HEK293 (cell line): ENCODE measurements at regions not wholly inside any gene's neighbourhood (a gene's known extent, or its start where the extent isn't known, plus 50 kb on each side); places are given as distances from the start of the nearest gene placed in this dataset.

Source experiments
- CTCF ChIA-PET: fragments of 350-600 bp; formaldehyde crosslinking; extraction: SDS; loops from one replicate; lab custom pipeline; 2021; ENCODE audit warnings: antibody characterized with exemption; lab: Yijun Ruan, JAX
- POLR2A ChIA-PET: fragments of 300-600 bp; formaldehyde crosslinking; extraction: SDS; loops from one replicate; lab custom pipeline; 2020; ENCODE audit warnings: antibody characterized with exemption, inconsistent platforms; lab: Yijun Ruan, JAX
- H3K27ac ChIP-seq: fragments of 200-500 bp; sonication (Bioruptor generic); 2 replicates; pipeline ENCODE4 v1.5.1; 2014; ENCODE audit warnings: low read depth, low read length, control low read depth, inconsistent platforms; ENCODE audit errors: extremely low read depth
- H3K36me3 ChIP-seq, 2 experiments: fragments of 200-500 bp in 1 of 2; sonication (Bioruptor generic) in 1 of 2; 1 replicate in 1 of 2; 2 replicates in 1 of 2; pipeline ENCODE4 v1.5.1; 2014 to 2017; ENCODE audit warnings: inconsistent platforms in 2 of 2, low read length in 2 of 2; ENCODE audit not compliant: control insufficient read depth in 2 of 2, insufficient read depth in 1 of 2
- H3K4me1 ChIP-seq: fragments of 200-500 bp; sonication (Bioruptor generic); 2 replicates; pipeline ENCODE4 v1.5.1; 2014; ENCODE audit warnings: mild to moderate bottlenecking, low read length, inconsistent platforms; ENCODE audit not compliant: control insufficient read depth, insufficient read depth
- H3K4me3 ChIP-seq: 2 replicates; pipeline ENCODE4 v1.5.1; 2011; ENCODE audit warnings: low read depth, mild to moderate bottlenecking, control low read depth, low read length, moderate library complexity
- H3K9me3 ChIP-seq: fragments of 200-500 bp; sonication (Bioruptor generic); 2 replicates; pipeline ENCODE4 v1.5.1; 2014; ENCODE audit warnings: low read depth, low read length, inconsistent platforms; ENCODE audit not compliant: control insufficient read depth, insufficient read depth
- BCL11A ChIP-seq: fragments of 450-650 bp; formaldehyde crosslinking; IDR thresholded peaks from 2 replicates; pipeline ENCODE4 v1.5.1; 2016; ENCODE audit warnings: low read depth, missing biosample characterization, missing genetic modification characterization
- BCL11B ChIP-seq: fragments of 450-650 bp; formaldehyde crosslinking; IDR thresholded peaks from 2 replicates; pipeline ENCODE4 v1.5.1; 2016; ENCODE audit warnings: low read depth, missing biosample characterization, missing genetic modification characterization
- EGR2 ChIP-seq: fragments of 450-650 bp; formaldehyde crosslinking; IDR thresholded peaks from 2 replicates; pipeline ENCODE4 v1.5.1; 2016; ENCODE audit warnings: low read depth, missing biosample characterization, missing genetic modification characterization
- FEZF1 ChIP-seq: fragments of 450-650 bp; formaldehyde crosslinking; IDR thresholded peaks from 2 replicates; pipeline ENCODE4 v1.5.1; 2016; ENCODE audit warnings: missing biosample characterization, missing genetic modification characterization
- GLI2 ChIP-seq: fragments of 450-650 bp; formaldehyde crosslinking; IDR thresholded peaks from 2 replicates; pipeline ENCODE4; 2017; ENCODE audit warnings: missing biosample characterization, missing genetic modification characterization, low read depth, borderline replicate concordance
- HOXD13 ChIP-seq: sonication (generic); formaldehyde crosslinking; IDR thresholded peaks from 2 replicates; pipeline ENCODE4 v1.8.0; 2022; ENCODE audit warnings: missing genetic modification reagents, borderline replicate concordance
- KLF16 ChIP-seq: fragments of 450-650 bp; formaldehyde crosslinking; IDR thresholded peaks from 2 replicates; pipeline ENCODE4 v1.5.1; 2017; ENCODE audit warnings: missing biosample characterization, missing genetic modification characterization
- PRDM2 ChIP-seq: fragments of 450-650 bp; formaldehyde crosslinking; IDR thresholded peaks from 2 replicates; pipeline ENCODE4 v1.5.1; 2016; ENCODE audit warnings: missing biosample characterization, missing genetic modification characterization, borderline replicate concordance
- SP7 ChIP-seq: fragments of 450-650 bp; formaldehyde crosslinking; IDR thresholded peaks from 2 replicates; pipeline ENCODE4 v1.5.1; 2016; ENCODE audit warnings: missing biosample characterization, missing genetic modification characterization
- YY2 ChIP-seq: fragments of 450-650 bp; formaldehyde crosslinking; IDR thresholded peaks from 2 replicates; pipeline ENCODE4 v1.5.1; 2016; ENCODE audit warnings: missing biosample characterization, missing genetic modification characterization
- ZBTB20 ChIP-seq: fragments of 450-650 bp; formaldehyde crosslinking; IDR thresholded peaks from 2 replicates; pipeline ENCODE4 v1.5.1; 2016; ENCODE audit warnings: missing biosample characterization, missing genetic modification characterization
- ZNF140 ChIP-seq: fragments of 450-650 bp; formaldehyde crosslinking; IDR thresholded peaks from 2 replicates; pipeline ENCODE4 v1.5.1; 2016; ENCODE audit warnings: missing biosample characterization, missing genetic modification characterization
- ZNF157 ChIP-seq: fragments of 450-650 bp; formaldehyde crosslinking; IDR thresholded peaks from 2 replicates; pipeline ENCODE4 v1.5.1; 2016; ENCODE audit warnings: missing biosample characterization, missing genetic modification characterization
- ZNF223 ChIP-seq: fragments of 450-650 bp; formaldehyde crosslinking; IDR thresholded peaks from 2 replicates; pipeline ENCODE4 v1.5.1; 2016; ENCODE audit warnings: missing biosample characterization, missing genetic modification characterization
- ZNF26 ChIP-seq: fragments of 450-650 bp; formaldehyde crosslinking; IDR thresholded peaks from 2 replicates; pipeline ENCODE4 v1.5.1; 2016; ENCODE audit warnings: missing biosample characterization, missing genetic modification characterization
- ZNF266 ChIP-seq: fragments of 450-650 bp; formaldehyde crosslinking; IDR thresholded peaks from 2 replicates; pipeline ENCODE4 v1.5.1; 2016; ENCODE audit warnings: missing biosample characterization, missing genetic modification characterization, low read depth
- ZNF426 ChIP-seq: fragments of 450-650 bp; formaldehyde crosslinking; IDR thresholded peaks from 2 replicates; pipeline ENCODE4 v1.5.1; 2017; ENCODE audit warnings: missing biosample characterization, missing genetic modification characterization, mild to moderate bottlenecking, inconsistent platforms, moderate library complexity
- ZNF433 ChIP-seq: fragments of 450-650 bp; formaldehyde crosslinking; IDR thresholded peaks from 2 replicates; pipeline ENCODE4 v1.5.1; 2016; ENCODE audit warnings: missing biosample characterization, missing genetic modification characterization, low read depth
- ZNF449 ChIP-seq: fragments of 450-650 bp; formaldehyde crosslinking; IDR thresholded peaks from 2 replicates; pipeline ENCODE4 v1.5.1; 2017; ENCODE audit warnings: missing biosample characterization, mild to moderate bottlenecking, missing genetic modification characterization, moderate library complexity
- ZNF501 ChIP-seq: fragments of 450-650 bp; formaldehyde crosslinking; IDR thresholded peaks from 2 replicates; pipeline ENCODE4 v1.5.1; 2016; ENCODE audit warnings: missing biosample characterization, missing genetic modification characterization
- ZNF510 ChIP-seq: fragments of 450-650 bp; formaldehyde crosslinking; IDR thresholded peaks from 2 replicates; pipeline ENCODE4 v1.5.1; 2018; ENCODE audit warnings: mild to moderate bottlenecking, missing genetic modification characterization, missing biosample characterization; ENCODE audit not compliant: insufficient replicate concordance
- ZNF513 ChIP-seq: fragments of 450-650 bp; IDR thresholded peaks from 2 replicates; pipeline ENCODE4 v1.5.1; 2018; ENCODE audit warnings: missing biosample characterization, missing genetic modification characterization
- ZNF529 ChIP-seq: fragments of 450-650 bp; formaldehyde crosslinking; IDR thresholded peaks from 2 replicates; pipeline ENCODE4 v1.5.1; 2017; ENCODE audit warnings: missing genetic modification characterization, missing biosample characterization; ENCODE audit not compliant: insufficient replicate concordance
- ZNF548 ChIP-seq: fragments of 450-650 bp; formaldehyde crosslinking; IDR thresholded peaks from 2 replicates; pipeline ENCODE4 v1.5.1; 2016; ENCODE audit warnings: missing biosample characterization, missing genetic modification characterization
- ZNF555 ChIP-seq: fragments of 450-650 bp; formaldehyde crosslinking; conservative IDR thresholded peaks from 2 replicates; pipeline ENCODE4 v1.5.1; 2017; ENCODE audit warnings: missing biosample characterization, mild to moderate bottlenecking, missing genetic modification characterization, inconsistent platforms
- ZNF610 ChIP-seq: fragments of 450-650 bp; formaldehyde crosslinking; IDR thresholded peaks from 2 replicates; pipeline ENCODE4 v1.5.1; 2016; ENCODE audit warnings: missing biosample characterization, missing genetic modification characterization, borderline replicate concordance
- ZNF626 ChIP-seq: fragments of 450-650 bp; sonication (Bioruptor Pico); formaldehyde crosslinking; IDR thresholded peaks from 2 replicates; pipeline ENCODE4 v1.5.1; 2018; ENCODE audit warnings: missing biosample characterization, missing genetic modification characterization, inconsistent platforms
- ZNF707 ChIP-seq: fragments of 450-650 bp; formaldehyde crosslinking; IDR thresholded peaks from 2 replicates; pipeline ENCODE4 v1.5.1; 2016; ENCODE audit warnings: missing biosample characterization, missing genetic modification characterization

GRCh38 chr3:157913741-157914150 lies 192.5 kb downstream of the SHOX2 start:
- peak overlapping the region; percentile 30 for H3K27ac ChIP-seq
- no peaks in the 10 kb centered on the region for H3K9me3 ChIP-seq
- H3K4me1 ChIP-seq: peaks cover 4% of the 10 kb centered on the region; the same call in 1 of the 2 replicates
- H3K36me3 ChIP-seq: no peaks in the 10 kb centered on the region
- ChIA-PET CTCF (interaction anchor here (0.6 kb wide), 1 partner anchor 218 kb away, joined by 3 read pairs; no protein-coding TSS in a partner anchor), POLR2A (no interaction called here)
- no peak overlapping the region for H3K4me3 ChIP-seq
- TF ChIP-seq ZBTB20 (tag by site-specific recombination): no peak
- no peak for TF ChIP-seq ZNF449 (tag by site-specific recombination)
- no peak for TF ChIP-seq ZNF266 (tag by site-specific recombination)
- peak; percentile 83; the same call in 1 of the 2 replicates for TF ChIP-seq HOXD13 (CRISPR knock-in tag)
- TF ChIP-seq ZNF140 (tag by site-specific recombination): no peak
- no peak for TF ChIP-seq ZNF707 (tag by site-specific recombination)
- peak; percentile 61; the same call in 1 of the 2 replicates for TF ChIP-seq KLF16 (tag by site-specific recombination)
- no peak for TF ChIP-seq PRDM2
- TF ChIP-seq ZNF157 (tag by site-specific recombination): no peak
- TF ChIP-seq ZNF223 (tag by site-specific recombination): no peak
- TF ChIP-seq ZNF501 (tag by site-specific recombination): peak; percentile 66
- peak; percentile 97 for TF ChIP-seq SP7
- peak; percentile 89 for TF ChIP-seq BCL11A (tag by site-specific recombination)
- no peak for TF ChIP-seq ZNF548 (tag by site-specific recombination)
- peak; percentile 25 for TF ChIP-seq ZNF510
- no peak for TF ChIP-seq ZNF433 (tag by site-specific recombination)
- no peak for TF ChIP-seq ZNF426 (tag by site-specific recombination)
- TF ChIP-seq GLI2 (tag by site-specific recombination): peak; percentile 85
- no peak for TF ChIP-seq EGR2 (tag by site-specific recombination)
- peak; percentile 59; the same call in 1 of the 2 replicates for TF ChIP-seq ZNF513 (tag by site-specific recombination)
- TF ChIP-seq ZNF26 (tag by site-specific recombination): no peak
- TF ChIP-seq ZNF529: no peak
- peak; percentile 82; the same call in 1 of the 2 replicates for TF ChIP-seq BCL11B (tag by site-specific recombination)
- TF ChIP-seq ZNF626 (tag by site-specific recombination): peak; percentile 81; the same call in 1 of the 2 replicates
- no peak for TF ChIP-seq ZNF555
- TF ChIP-seq FEZF1 (tag by site-specific recombination): peak; percentile 100
- TF ChIP-seq YY2: no peak
- TF ChIP-seq ZNF610 (tag by site-specific recombination): peak; percentile 44; the same call in 1 of the 2 replicates
